Keratinocyte (primary cell): ENCODE measurements at regions not wholly inside any gene's neighbourhood (a gene's known extent, or its start where the extent isn't known, plus 50 kb on each side); places are given as distances from the start of the nearest gene placed in this dataset.

Experiments
- DNase-seq: peaks from one replicate; pipeline ENCODE4 v3.0.0-alpha.2; 2011; ENCODE audit warnings: low read depth, missing footprints, low spot score
- FAIRE-seq: peaks from 2 replicates; lab custom pipeline; 2011; peaks lifted over from hg19 to GRCh38; lab: Jason Lieb, UNC
- H2AFZ ChIP-seq: 2 replicates; pipeline ENCODE4 v1.6.0; 2012; ENCODE audit warnings: low read length, control low read depth, inconsistent platforms; ENCODE audit not compliant: control insufficient read depth
- H3K27ac ChIP-seq: 2 replicates; pipeline ENCODE4 v1.5.1; 2011; ENCODE audit warnings: low read length; ENCODE audit not compliant: control insufficient read depth, insufficient read depth
- H3K27me3 ChIP-seq: 3 replicates; pipeline ENCODE4 v1.6.0; 2011; ENCODE audit warnings: low read length; ENCODE audit not compliant: control insufficient read depth, insufficient read depth; ENCODE audit errors: extremely low read depth
- H3K36me3 ChIP-seq, 2 experiments: 2 replicates in 1 of 2; 3 replicates in 1 of 2; pipeline ENCODE4 v1.5.1; 2011; ENCODE audit warnings: low read length in 2 of 2, mild to moderate bottlenecking in 1 of 2; ENCODE audit not compliant: control insufficient read depth in 2 of 2, insufficient read depth in 2 of 2; ENCODE audit errors: extremely low read depth in 1 of 2
- H3K4me1 ChIP-seq: 3 replicates; pipeline ENCODE4 v1.5.1; 2011; ENCODE audit warnings: low read length; ENCODE audit not compliant: control insufficient read depth, insufficient read depth; ENCODE audit errors: extremely low read depth
- H3K4me2 ChIP-seq: 3 replicates; pipeline ENCODE4 v1.6.0; 2011; ENCODE audit warnings: low read depth, low read length; ENCODE audit not compliant: control insufficient read depth, insufficient read depth; ENCODE audit errors: extremely low read depth
- H3K4me3 ChIP-seq, 3 experiments: fragments of 200-600 bp in 1 of 3; sonication (generic) in 1 of 3; 2 replicates in 2 of 3; 3 replicates in 1 of 3; pipeline ENCODE4 v1.5.1; 2011 to 2016; ENCODE audit warnings: low read length in 3 of 3, mild to moderate bottlenecking in 3 of 3, control low read depth in 2 of 3, inconsistent platforms in 1 of 3, low read depth in 1 of 3, mixed read lengths in 1 of 3, mixed run types in 1 of 3, moderate library complexity in 1 of 3; ENCODE audit not compliant: control insufficient read depth in 2 of 3, insufficient read depth in 2 of 3; ENCODE audit errors: extremely low read depth in 1 of 3
- H3K79me2 ChIP-seq: 2 replicates; pipeline ENCODE4 v1.6.0; 2012; ENCODE audit warnings: low read length; ENCODE audit not compliant: control insufficient read depth, insufficient read depth
- H3K9ac ChIP-seq: 3 replicates; pipeline ENCODE4 v1.6.0; 2011; ENCODE audit warnings: low read length; ENCODE audit not compliant: control insufficient read depth, insufficient read depth; ENCODE audit errors: extremely low read depth
- H3K9me1 ChIP-seq: 3 replicates; pipeline ENCODE4 v1.6.0; 2011; ENCODE audit warnings: low read length; ENCODE audit not compliant: control insufficient read depth, insufficient read depth; ENCODE audit errors: extremely low read depth
- H3K9me3 ChIP-seq: 2 replicates; pipeline ENCODE4 v1.5.1; 2012; ENCODE audit warnings: low read depth, low read length; ENCODE audit not compliant: control insufficient read depth
- H4K20me1 ChIP-seq: 3 replicates; pipeline ENCODE4 v1.6.0; 2011; ENCODE audit warnings: low read length; ENCODE audit not compliant: control insufficient read depth, insufficient read depth; ENCODE audit errors: extremely low read depth
- CTCF ChIP-seq, 3 experiments: IDR thresholded peaks in 1 of 3; conservative IDR thresholded peaks in 1 of 3; optimal IDR thresholded peaks in 1 of 3; 2 replicates in 2 of 3; 3 replicates in 1 of 3; pipeline versions ENCODE3 to v1.5.1; 2011; ENCODE audit warnings: low read length in 3 of 3, mild to moderate bottlenecking in 3 of 3, moderate library complexity in 2 of 3, control low read depth in 1 of 3, inconsistent platforms in 1 of 3; ENCODE audit not compliant: insufficient read depth in 2 of 3; ENCODE audit errors: extremely low read depth in 1 of 3
- EZH2 ChIP-seq: IDR thresholded peaks from one replicate; pipeline ENCODE4 v1.6.1; 2012; ENCODE audit warnings: inconsistent platforms, mild to moderate bottlenecking, low read length, moderate library complexity
- dilution Hi-C: fragments of 300-500 bp; cut with MboI; formaldehyde crosslinking; loops from one replicate; pipeline ENCODE4 v1.7.0; 2020; ENCODE audit warnings: low sequenced_read_pairs; ENCODE audit not compliant: extremely low pct_ligation_motif_present

GRCh38 chr15:87355946-87356345, 900.6 kb downstream of the NTRK3 start:
- TF ChIP-seq CTCF (optimal IDR thresholded peaks at IDR 0.05 in 1 of 3, IDR thresholded peaks at IDR 0.05 in 1 of 3, conservative IDR thresholded peaks at IDR 0.05 in 1 of 3; ENCODE audit: extremely low read depth in 1 of 3, insufficient read depth in 2 of 3, low read length in 3 of 3) (no peak), EZH2 (no peak)
- DNase-seq (no peak), FAIRE-seq (no peak)
- no peak overlapping the region for H2AFZ ChIP-seq
- H3K4me2 ChIP-seq, result no peak overlapping the region
- peaks cover 18% of the 10 kb centered on the region for H3K4me1 ChIP-seq
- no peak overlapping the region for H3K9ac ChIP-seq
- no peaks in the 10 kb centered on the region for H4K20me1 ChIP-seq
- H3K27me3 ChIP-seq, result no peaks in the 10 kb centered on the region
- H3K9me1 ChIP-seq, result no peaks in the 10 kb centered on the region
- no peak overlapping the region for H3K4me3 ChIP-seq
- dilution Hi-C loops, result no loop called here
- no peaks in the 10 kb centered on the region for H3K36me3 ChIP-seq
- H3K79me2 ChIP-seq, result no peaks in the 10 kb centered on the region
- no peaks in the 10 kb centered on the region for H3K9me3 ChIP-seq
- no peak overlapping the region for H3K27ac ChIP-seq

GRCh38 chr15:87354661-87355410, 901.7 kb downstream of the NTRK3 start:
- peak overlapping the region; percentile 36 for H3K4me2 ChIP-seq

More at GRCh38 chr15:87354661-87355410, 901.7 kb downstream of the NTRK3 start:
- Histone ChIP-seq H3K9me1 (no peaks in the 10 kb centered on the region), H2AFZ (no peak overlapping the region), H3K9ac (no peak overlapping the region), H3K36me3 (no peaks in the 10 kb centered on the region), H3K9me3 (no peaks in the 10 kb centered on the region), H3K27me3 (no peaks in the 10 kb centered on the region), H3K79me2 (no peaks in the 10 kb centered on the region), H3K4me3 (no peak overlapping the region), H3K27ac (peak overlapping the region; percentile 66), H4K20me1 (no peaks in the 10 kb centered on the region), H3K4me1 (peaks cover 18% of the 10 kb centered on the region)
- dilution Hi-C loops, result no loop called here
- FAIRE-seq (peak; percentile 90), DNase-seq (peak; percentile 66)
- no peak for TF ChIP-seq CTCF (optimal IDR thresholded peaks at IDR 0.05 in 1 of 3, IDR thresholded peaks at IDR 0.05 in 1 of 3, conservative IDR thresholded peaks at IDR 0.05 in 1 of 3; ENCODE audit: extremely low read depth in 1 of 3, insufficient read depth in 2 of 3, low read length in 3 of 3)
- TF ChIP-seq EZH2, result no peak
